Effector memory CD4-positive, alpha-beta T cell (primary cell): ENCODE measurements at regions not wholly inside any gene's neighbourhood (a gene's known extent, or its start where the extent isn't known, plus 50 kb on each side); places are given as distances from the start of the nearest gene placed in this dataset.

Source experiments
- DNase-seq, 3 donors: peaks; one replicate each; pipeline ENCODE4 v3.0.0-alpha.2; 2020
- H3K27ac ChIP-seq: 2 replicates; pipeline ENCODE4 v1.7.0; 2013; ENCODE audit warnings: mild to moderate bottlenecking, low read length, moderate library complexity; ENCODE audit not compliant: insufficient read depth, poor library complexity, severe bottlenecking
- H3K27me3 ChIP-seq: replicated peaks from 2 replicates; pipeline ENCODE4 v1.7.0; 2013; ENCODE audit warnings: mild to moderate bottlenecking, low read length; ENCODE audit not compliant: insufficient read depth, control insufficient read depth, poor library complexity, severe bottlenecking
- H3K36me3 ChIP-seq: 2 replicates; pipeline ENCODE4 v1.7.0; 2013; ENCODE audit warnings: mild to moderate bottlenecking, low read length, moderate library complexity; ENCODE audit not compliant: control insufficient read depth, insufficient read depth
- H3K4me1 ChIP-seq: 2 replicates; pipeline ENCODE4 v1.7.0; 2013; ENCODE audit warnings: low read length, mild to moderate bottlenecking; ENCODE audit not compliant: control insufficient read depth, insufficient read depth, poor library complexity, severe bottlenecking
- H3K4me3 ChIP-seq: 2 replicates; pipeline ENCODE4 v1.7.0; 2013; ENCODE audit warnings: low read length, low read depth, mild to moderate bottlenecking; ENCODE audit not compliant: insufficient read depth, poor library complexity, severe bottlenecking
- H3K9me3 ChIP-seq: 2 replicates; pipeline ENCODE4 v1.7.0; 2013; ENCODE audit warnings: mild to moderate bottlenecking, low read length, moderate library complexity; ENCODE audit not compliant: control insufficient read depth

DNA sequence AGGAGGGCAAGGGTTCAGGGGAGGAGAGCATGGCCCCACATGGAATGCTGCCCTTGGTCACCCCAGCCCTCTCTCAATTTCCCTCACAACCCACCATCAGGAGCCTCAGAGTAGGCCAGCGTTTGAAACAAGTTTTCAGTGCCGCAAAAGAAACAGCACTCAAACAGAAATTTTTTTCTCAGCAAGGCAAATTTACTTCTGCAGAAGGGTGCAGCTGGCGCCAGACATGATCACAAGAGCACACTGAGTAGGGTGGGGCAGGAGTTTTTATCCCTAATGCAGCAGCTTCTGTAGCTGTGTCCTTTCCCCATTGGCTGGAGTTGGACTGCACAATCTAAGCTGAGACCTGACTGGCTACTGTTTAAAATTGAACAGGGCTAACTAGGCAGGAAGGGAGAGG, 287.8 kb upstream of the CDYL start:
- Histone ChIP-seq H3K36me3 (no peaks in the 10 kb centered on the region), H3K27me3 (no peaks in the 10 kb centered on the region), H3K9me3 (no peaks in the 10 kb centered on the region), H3K4me3 (no peak overlapping the region), H3K27ac (no peak overlapping the region), H3K4me1 (no peaks in the 10 kb centered on the region)
- no peak for DNase-seq

DNA sequence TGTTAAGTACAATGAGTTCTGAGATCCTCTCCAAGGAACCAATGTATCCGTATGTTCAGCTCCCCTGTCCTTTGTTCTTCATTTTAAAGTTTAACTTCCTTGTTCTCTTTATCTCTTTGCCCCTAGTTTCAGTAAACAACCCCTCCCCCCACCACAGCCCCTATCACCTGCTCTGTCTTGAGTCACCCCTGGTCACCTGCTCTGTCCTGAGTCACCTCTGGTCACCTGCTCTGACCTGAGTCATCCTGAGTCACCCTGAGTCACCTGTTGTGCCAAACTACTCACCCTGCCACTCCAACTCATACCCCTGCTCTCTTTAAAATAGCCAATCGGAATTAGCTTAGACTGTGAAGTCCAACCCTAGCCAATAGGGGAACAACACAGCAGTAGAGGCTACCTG, 288.7 kb upstream of the CDYL start:
- H3K36me3 ChIP-seq: no peaks in the 10 kb centered on the region
- DNase-seq: no peak
- no peak overlapping the region for H3K27ac ChIP-seq

DNA sequence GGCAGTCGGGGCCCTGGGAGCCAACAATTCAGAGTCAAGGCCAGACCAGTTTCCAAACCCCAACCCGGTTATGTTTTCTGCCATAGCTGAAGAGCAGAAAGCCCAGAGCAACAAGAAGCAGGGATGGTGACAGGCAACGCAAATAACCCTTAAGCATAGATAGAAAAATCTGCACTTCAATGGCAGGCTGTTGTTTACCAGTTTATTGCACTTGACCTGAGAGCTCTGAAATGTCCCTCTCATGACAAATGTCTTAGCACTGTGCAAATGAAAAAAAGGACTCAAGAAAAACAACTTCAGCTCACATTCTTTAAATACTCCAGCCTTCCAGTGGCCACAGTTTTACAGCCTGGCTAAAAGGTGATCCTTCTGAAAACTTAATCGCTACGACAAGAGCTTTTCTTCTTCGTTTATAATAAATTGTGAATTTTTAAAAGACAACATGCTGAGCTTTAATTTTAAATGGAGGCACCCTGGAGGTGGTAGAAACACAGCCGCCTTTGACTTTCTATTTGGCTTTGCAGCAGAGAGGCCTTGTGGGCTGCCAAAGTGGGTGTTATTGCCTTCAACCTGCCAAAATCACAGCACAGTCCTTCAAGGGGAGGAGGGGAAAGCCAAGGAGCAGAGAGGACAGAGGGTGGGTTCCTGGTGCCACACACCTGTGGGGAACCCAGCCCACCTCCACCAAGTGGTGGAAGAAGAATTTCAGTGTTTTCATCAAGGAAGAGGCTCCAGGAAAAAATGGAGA, 289.5 kb upstream of the CDYL start:
- Histone ChIP-seq H3K27ac (no peak overlapping the region), H3K9me3 (no peaks in the 10 kb centered on the region), H3K4me3 (no peak overlapping the region), H3K4me1 (no peaks in the 10 kb centered on the region), H3K27me3 (no peaks in the 10 kb centered on the region), H3K36me3 (no peaks in the 10 kb centered on the region)
- no peak for DNase-seq

More for the DNA sequence above, 288.7 kb upstream of the CDYL start:
- Histone ChIP-seq H3K27me3 (no peaks in the 10 kb centered on the region), H3K9me3 (no peaks in the 10 kb centered on the region), H3K4me1 (no peaks in the 10 kb centered on the region), H3K4me3 (no peak overlapping the region)

DNA sequence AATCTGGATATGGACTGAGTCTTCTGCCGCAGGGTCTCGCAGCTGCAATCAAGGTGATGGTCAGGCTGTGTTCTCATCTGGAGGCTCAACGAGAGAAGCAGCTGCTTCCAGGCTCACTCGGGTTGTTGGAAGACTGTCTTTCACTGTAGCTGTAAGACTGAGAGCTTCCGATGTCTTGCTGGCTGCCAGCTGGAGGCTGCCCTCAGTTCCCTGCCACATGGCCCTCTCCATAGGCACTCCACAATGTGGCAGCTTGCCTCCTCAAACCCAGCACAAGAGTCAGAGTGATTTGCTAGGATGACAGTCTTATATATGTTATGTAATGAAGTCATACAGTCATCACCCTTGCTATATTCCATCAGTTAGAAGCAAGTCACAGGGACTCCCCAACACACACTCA, 290.5 kb upstream of the CDYL start:
- Histone ChIP-seq H3K4me1 (no peaks in the 10 kb centered on the region), H3K9me3 (no peaks in the 10 kb centered on the region), H3K27ac (no peak overlapping the region), H3K27me3 (no peaks in the 10 kb centered on the region), H3K4me3 (no peak overlapping the region), H3K36me3 (no peaks in the 10 kb centered on the region)
- DNase-seq: no peak

DNA sequence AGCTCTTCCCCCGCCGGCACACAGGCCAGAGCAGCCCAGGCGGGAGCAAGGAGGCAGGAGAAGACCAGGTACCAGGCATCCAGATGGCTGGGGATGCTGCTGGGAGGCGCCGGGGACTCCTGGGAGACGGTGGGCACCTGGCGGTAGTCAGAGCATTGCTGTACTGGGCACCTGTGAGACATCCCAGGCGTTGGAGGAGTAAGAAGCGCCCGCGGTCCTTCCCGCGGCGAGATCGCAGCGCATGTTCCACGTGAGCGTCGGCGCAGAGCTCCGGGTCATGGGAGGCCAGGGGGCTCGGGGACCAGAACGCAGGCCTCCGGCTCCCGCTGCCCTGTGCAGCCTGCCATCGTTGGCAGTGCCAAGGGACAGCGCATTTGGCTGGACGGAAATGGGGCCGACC, 293.7 kb upstream of the CDYL start:
- Histone ChIP-seq H3K9me3 (no peaks in the 10 kb centered on the region), H3K27ac (no peak overlapping the region), H3K4me1 (no peaks in the 10 kb centered on the region), H3K27me3 (no peaks in the 10 kb centered on the region), H3K36me3 (no peaks in the 10 kb centered on the region), H3K4me3 (no peak overlapping the region)
- no peak for DNase-seq

- no peak overlapping the region for H3K4me3 ChIP-seq
- H3K36me3 ChIP-seq: no peaks in the 10 kb centered on the region
- no peak overlapping the region for H3K27ac ChIP-seq
- H3K27me3 ChIP-seq: no peaks in the 10 kb centered on the region
- H3K4me1 ChIP-seq: no peaks in the 10 kb centered on the region
- DNase-seq: no peak
- H3K9me3 ChIP-seq: no peaks in the 10 kb centered on the region
These were observed 295.1 kb upstream of the CDYL start for GRCh38 chr6:4480788-4481735.

- H3K27ac ChIP-seq: no peak overlapping the region
- H3K36me3 ChIP-seq: no peaks in the 10 kb centered on the region
- no peak overlapping the region for H3K4me3 ChIP-seq
- DNase-seq: no peak
- H3K4me1 ChIP-seq: no peaks in the 10 kb centered on the region
- no peaks in the 10 kb centered on the region for H3K27me3 ChIP-seq
- no peaks in the 10 kb centered on the region for H3K9me3 ChIP-seq
These were observed 298.1 kb upstream of the CDYL start for GRCh38 chr6:4478098-4478497.

GRCh38 chr6:4474810-4475209, 301.4 kb upstream of the CDYL start:
- no peaks in the 10 kb centered on the region for H3K9me3 ChIP-seq
- no peaks in the 10 kb centered on the region for H3K27me3 ChIP-seq
- H3K27ac ChIP-seq: no peak overlapping the region
- no peaks in the 10 kb centered on the region for H3K36me3 ChIP-seq
- no peak overlapping the region for H3K4me3 ChIP-seq
- DNase-seq: no peak
- no peaks in the 10 kb centered on the region for H3K4me1 ChIP-seq

- no peaks in the 10 kb centered on the region for H3K36me3 ChIP-seq
These were observed 303.1 kb upstream of the CDYL start for GRCh38 chr6:4472969-4473642.

GRCh38 chr6:4472222-4472621, 304.0 kb upstream of the CDYL start:
- no peak for DNase-seq
- H3K9me3 ChIP-seq: no peaks in the 10 kb centered on the region
- H3K4me1 ChIP-seq: no peaks in the 10 kb centered on the region
- H3K27ac ChIP-seq: no peak overlapping the region
- no peaks in the 10 kb centered on the region for H3K36me3 ChIP-seq
- H3K4me3 ChIP-seq: no peak overlapping the region
- no peaks in the 10 kb centered on the region for H3K27me3 ChIP-seq

More at GRCh38 chr6:4472969-4473642, 303.1 kb upstream of the CDYL start:
- no peak for DNase-seq
- H3K4me3 ChIP-seq: no peak overlapping the region
- no peaks in the 10 kb centered on the region for H3K27me3 ChIP-seq
- H3K9me3 ChIP-seq: no peaks in the 10 kb centered on the region
- no peaks in the 10 kb centered on the region for H3K4me1 ChIP-seq
- no peak overlapping the region for H3K27ac ChIP-seq
